H1 (cell line): ENCODE measurements at regions not wholly inside any gene's neighbourhood (a gene's known extent, or its start where the extent isn't known, plus 50 kb on each side); places are given as distances from the start of the nearest gene placed in this dataset.

Experiments
- ASH2L ChIP-seq: fragments of 200-600, 300-600 bp; sonication (generic); IDR thresholded peaks from one replicate; pipeline ENCODE4 v1.7.1; 2017; ENCODE audit warnings: low read length
- GTF2F1 ChIP-seq: IDR thresholded peaks from 2 replicates; pipeline ENCODE4 v1.6.1; 2012; ENCODE audit warnings: low read depth, low read length, improper control_type of control experiment, borderline replicate concordance
- JUND ChIP-seq: IDR thresholded peaks from 2 replicates; pipeline ENCODE4 v1.6.1; 2011; ENCODE audit warnings: mild to moderate bottlenecking, improper control_type of control experiment, low read length
- KDM5A ChIP-seq: fragments of 200-600 bp; IDR thresholded peaks from 2 replicates; pipeline ENCODE4 v1.7.1; 2012; ENCODE audit warnings: mild to moderate bottlenecking, low read length, inconsistent platforms, mixed read lengths
- SUZ12 ChIP-seq: fragments of 200-600 bp; sonication (generic); IDR thresholded peaks from 2 replicates; pipeline ENCODE4 v1.6.1; 2012; ENCODE audit warnings: mild to moderate bottlenecking, inconsistent platforms, low read length, moderate library complexity, mixed read lengths
- TF ChIP-seq, protein P1 (sequence below): fragments of 300-600 bp; sonication (generic); IDR thresholded peaks from 2 replicates; pipeline ENCODE4 v1.7.1; 2012; ENCODE audit warnings: low read length, moderate library complexity, mild to moderate bottlenecking, inconsistent platforms; ENCODE audit not compliant: insufficient replicate concordance

GRCh38 chr5:135208903-135209721 lies 175.1 kb upstream of the PITX1 start (continued):
- TF ChIP-seq, protein P1, sequence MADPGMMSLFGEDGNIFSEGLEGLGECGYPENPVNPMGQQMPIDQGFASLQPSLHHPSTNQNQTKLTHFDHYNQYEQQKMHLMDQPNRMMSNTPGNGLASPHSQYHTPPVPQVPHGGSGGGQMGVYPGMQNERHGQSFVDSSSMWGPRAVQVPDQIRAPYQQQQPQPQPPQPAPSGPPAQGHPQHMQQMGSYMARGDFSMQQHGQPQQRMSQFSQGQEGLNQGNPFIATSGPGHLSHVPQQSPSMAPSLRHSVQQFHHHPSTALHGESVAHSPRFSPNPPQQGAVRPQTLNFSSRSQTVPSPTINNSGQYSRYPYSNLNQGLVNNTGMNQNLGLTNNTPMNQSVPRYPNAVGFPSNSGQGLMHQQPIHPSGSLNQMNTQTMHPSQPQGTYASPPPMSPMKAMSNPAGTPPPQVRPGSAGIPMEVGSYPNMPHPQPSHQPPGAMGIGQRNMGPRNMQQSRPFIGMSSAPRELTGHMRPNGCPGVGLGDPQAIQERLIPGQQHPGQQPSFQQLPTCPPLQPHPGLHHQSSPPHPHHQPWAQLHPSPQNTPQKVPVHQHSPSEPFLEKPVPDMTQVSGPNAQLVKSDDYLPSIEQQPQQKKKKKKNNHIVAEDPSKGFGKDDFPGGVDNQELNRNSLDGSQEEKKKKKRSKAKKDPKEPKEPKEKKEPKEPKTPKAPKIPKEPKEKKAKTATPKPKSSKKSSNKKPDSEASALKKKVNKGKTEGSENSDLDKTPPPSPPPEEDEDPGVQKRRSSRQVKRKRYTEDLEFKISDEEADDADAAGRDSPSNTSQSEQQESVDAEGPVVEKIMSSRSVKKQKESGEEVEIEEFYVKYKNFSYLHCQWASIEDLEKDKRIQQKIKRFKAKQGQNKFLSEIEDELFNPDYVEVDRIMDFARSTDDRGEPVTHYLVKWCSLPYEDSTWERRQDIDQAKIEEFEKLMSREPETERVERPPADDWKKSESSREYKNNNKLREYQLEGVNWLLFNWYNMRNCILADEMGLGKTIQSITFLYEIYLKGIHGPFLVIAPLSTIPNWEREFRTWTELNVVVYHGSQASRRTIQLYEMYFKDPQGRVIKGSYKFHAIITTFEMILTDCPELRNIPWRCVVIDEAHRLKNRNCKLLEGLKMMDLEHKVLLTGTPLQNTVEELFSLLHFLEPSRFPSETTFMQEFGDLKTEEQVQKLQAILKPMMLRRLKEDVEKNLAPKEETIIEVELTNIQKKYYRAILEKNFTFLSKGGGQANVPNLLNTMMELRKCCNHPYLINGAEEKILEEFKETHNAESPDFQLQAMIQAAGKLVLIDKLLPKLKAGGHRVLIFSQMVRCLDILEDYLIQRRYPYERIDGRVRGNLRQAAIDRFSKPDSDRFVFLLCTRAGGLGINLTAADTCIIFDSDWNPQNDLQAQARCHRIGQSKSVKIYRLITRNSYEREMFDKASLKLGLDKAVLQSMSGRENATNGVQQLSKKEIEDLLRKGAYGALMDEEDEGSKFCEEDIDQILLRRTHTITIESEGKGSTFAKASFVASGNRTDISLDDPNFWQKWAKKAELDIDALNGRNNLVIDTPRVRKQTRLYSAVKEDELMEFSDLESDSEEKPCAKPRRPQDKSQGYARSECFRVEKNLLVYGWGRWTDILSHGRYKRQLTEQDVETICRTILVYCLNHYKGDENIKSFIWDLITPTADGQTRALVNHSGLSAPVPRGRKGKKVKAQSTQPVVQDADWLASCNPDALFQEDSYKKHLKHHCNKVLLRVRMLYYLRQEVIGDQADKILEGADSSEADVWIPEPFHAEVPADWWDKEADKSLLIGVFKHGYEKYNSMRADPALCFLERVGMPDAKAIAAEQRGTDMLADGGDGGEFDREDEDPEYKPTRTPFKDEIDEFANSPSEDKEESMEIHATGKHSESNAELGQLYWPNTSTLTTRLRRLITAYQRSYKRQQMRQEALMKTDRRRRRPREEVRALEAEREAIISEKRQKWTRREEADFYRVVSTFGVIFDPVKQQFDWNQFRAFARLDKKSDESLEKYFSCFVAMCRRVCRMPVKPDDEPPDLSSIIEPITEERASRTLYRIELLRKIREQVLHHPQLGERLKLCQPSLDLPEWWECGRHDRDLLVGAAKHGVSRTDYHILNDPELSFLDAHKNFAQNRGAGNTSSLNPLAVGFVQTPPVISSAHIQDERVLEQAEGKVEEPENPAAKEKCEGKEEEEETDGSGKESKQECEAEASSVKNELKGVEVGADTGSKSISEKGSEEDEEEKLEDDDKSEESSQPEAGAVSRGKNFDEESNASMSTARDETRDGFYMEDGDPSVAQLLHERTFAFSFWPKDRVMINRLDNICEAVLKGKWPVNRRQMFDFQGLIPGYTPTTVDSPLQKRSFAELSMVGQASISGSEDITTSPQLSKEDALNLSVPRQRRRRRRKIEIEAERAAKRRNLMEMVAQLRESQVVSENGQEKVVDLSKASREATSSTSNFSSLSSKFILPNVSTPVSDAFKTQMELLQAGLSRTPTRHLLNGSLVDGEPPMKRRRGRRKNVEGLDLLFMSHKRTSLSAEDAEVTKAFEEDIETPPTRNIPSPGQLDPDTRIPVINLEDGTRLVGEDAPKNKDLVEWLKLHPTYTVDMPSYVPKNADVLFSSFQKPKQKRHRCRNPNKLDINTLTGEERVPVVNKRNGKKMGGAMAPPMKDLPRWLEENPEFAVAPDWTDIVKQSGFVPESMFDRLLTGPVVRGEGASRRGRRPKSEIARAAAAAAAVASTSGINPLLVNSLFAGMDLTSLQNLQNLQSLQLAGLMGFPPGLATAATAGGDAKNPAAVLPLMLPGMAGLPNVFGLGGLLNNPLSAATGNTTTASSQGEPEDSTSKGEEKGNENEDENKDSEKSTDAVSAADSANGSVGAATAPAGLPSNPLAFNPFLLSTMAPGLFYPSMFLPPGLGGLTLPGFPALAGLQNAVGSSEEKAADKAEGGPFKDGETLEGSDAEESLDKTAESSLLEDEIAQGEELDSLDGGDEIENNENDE = no peak
- no peak for TF ChIP-seq SUZ12
- TF ChIP-seq GTF2F1 = no peak
- TF ChIP-seq KDM5A = no peak
- TF ChIP-seq JUND = no peak
- no peak for TF ChIP-seq ASH2L
- TF ChIP-seq, all 59 proteins: peak for 0
